Fibroblast of skin of right quadriceps (primary cell): ENCODE measurements at regions not wholly inside any gene's neighbourhood (a gene's known extent, or its start where the extent isn't known, plus 50 kb on each side); places are given as distances from the start of the nearest gene placed in this dataset.
"Not testable (repeated sequence)": the region's sequence is repeated elsewhere in the genome, so short reads cannot be mapped to it uniquely, and the experiment has no call there.

Source experiments
- DNase-seq: peaks from one replicate; pipeline ENCODE4 v3.0.0-alpha.2; 2013

- DNase-seq = no peak
Observed at GRCh38 chr6:122214605-122215318, 184.7 kb upstream of the HSF2 start.

- DNase-seq = no peak
Observed at GRCh38 chr6:122220254-122220653, 179.2 kb upstream of the HSF2 start.

- DNase-seq = no peak
Observed at GRCh38 chr6:122222761-122223160, 176.7 kb upstream of the HSF2 start.

GRCh38 chr6:122223251-122223650 lies 176.2 kb upstream of the HSF2 start:
- DNase-seq = no peak

DNA sequence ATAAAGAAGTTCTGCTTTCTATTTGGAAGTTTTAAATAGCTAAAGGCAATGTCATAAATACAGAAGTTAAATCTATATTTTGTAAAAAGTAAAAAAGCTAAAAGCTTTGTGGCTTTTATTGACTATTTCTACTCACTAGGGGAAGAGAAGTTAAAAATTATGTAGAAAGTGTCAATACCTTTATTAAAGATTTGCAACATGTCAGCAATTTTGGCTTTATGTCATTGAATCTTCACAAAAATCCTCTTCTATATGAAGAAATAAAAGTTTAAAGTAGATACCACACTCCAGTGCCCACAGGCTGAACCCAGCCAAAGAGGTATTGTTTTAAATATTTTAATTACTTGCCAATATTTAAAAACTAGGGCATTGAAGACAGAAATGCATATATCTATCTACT lies 160.6 kb upstream of the HSF2 start:
- no peak for DNase-seq

DNA sequence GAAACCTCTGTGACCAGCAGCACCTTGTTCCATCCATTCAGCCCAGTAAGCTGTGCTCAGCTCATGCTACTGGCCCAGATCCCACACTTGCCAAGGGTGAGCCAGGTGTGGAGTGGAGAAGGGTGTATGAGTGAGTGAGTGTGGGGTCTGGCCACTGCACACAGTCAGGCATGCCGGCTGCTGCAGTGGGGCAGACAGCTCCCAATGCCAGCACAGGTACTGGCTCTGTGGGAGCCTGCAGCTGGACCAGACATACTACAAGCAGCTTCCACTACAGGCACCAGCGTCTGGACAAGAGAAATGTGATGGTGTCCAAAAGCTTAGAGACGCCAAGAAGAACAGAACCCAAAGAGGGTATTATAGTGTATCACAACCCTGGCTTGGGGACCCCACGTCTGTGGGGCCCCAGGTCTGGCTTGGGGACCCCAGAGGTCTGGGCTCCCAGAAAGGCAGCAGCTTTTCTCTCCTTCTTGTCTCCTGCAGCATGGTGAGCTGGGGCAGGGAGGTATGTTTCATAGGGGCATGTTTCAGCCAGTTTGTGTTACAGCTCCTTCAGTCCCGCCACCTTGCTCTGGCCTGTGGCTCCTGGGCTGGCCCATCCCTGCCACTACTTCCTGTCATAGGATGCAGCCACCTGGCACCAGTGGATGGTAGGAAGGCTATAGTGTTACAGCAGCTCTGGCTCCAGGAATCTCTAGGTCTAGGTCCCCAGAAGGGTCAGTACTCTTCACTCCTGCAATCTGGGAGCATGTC lies 152.4 kb upstream of the HSF2 start:
- DNase-seq = no peak

DNA sequence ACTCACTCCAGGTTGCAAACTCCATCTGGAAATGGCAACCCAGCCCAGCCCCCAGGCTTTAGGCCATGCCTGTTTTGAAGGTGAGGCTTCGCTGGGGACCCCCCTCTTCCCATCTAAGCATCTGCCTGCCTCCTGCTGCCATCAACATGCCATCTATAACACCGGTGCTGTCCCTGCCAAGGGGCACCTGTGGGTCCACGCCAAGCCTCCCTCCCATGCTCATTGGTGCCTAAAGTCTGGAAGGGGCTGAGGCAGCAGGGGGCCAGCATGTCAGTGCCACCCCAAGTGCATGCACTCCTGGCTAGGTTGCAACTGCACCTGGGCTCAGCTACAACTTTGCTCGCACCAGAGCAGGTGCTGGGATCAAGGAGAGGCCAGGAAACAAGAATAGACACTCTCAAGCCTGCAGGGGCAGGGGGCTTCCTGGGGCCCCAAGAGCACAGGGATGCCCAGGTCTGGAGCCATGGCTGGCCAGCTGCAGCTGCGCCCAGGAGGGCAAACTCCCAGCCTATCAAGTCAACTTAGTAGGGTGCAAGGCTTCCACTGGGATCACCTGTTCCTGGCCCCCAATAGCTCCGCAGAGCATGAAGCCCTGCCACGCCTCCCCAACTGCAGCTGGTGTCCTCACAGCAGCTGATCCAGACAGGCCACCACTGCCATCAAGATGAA lies 151.3 kb upstream of the HSF2 start:
- DNase-seq = no peak

GRCh38 chr6:122248844-122249243 lies 150.6 kb upstream of the HSF2 start:
- DNase-seq = no peak

DNA sequence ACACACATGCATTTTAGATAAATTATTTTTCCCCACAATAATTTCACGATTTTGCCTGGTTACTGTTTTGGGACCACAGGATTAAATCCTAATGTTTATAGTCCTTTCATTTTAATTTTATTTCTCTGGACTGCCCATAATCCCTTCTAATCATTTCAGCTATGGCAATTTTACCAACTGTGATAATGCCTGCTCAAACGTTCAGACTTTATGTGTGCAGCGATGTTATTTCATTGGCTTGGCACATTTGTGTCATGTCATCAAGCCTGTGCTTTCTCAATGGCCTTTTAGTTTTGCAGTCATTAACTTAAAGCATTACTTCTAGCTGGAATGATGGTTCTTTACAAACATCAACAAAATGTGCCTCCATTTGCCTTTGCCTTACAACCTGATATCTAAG lies 140.6 kb upstream of the HSF2 start:
- no peak for DNase-seq

DNA sequence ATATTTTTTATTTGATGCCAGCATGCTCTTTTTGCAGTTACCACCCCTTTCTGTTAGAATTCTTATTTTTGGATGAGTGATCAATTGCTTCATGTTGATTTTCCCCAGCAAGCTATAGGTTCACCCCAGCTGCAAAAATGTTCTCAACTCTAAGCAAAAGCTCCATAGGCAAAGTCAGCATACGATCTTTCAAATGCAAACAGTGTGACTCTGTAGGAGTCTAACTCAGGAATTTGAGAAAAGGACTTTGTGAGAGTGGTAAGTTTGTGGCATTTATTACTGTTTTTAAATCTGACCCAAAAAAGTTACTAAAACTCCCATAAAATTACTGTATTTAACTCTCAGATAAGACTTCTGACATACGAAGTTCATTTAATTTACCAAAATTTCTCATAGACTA lies 134.9 kb upstream of the HSF2 start:
- DNase-seq = no peak

GRCh38 chr6:122265755-122266154 lies 133.7 kb upstream of the HSF2 start:
- DNase-seq = no peak

DNA sequence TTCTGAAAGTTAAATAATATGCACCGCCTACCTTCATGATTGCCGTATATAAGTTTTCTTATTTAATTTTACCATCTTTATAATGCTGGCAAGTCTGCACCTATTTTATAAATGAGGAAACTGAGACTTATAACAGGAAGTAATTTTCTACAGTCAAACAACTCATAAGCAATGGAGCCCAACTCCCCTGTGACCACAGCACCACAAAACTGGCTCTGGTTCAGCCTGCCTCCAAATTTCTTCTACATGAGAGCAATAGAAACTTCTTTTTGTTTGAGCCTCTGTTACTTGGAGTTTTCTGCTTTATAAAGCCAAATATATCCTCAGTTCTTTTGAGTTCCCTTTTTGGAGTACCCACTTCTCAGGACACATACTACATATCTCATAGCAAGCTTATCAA lies 131.1 kb upstream of the HSF2 start:
- no peak for DNase-seq

GRCh38 chr6:122276637-122277036 lies 122.8 kb upstream of the HSF2 start:
- no peak for DNase-seq

DNA sequence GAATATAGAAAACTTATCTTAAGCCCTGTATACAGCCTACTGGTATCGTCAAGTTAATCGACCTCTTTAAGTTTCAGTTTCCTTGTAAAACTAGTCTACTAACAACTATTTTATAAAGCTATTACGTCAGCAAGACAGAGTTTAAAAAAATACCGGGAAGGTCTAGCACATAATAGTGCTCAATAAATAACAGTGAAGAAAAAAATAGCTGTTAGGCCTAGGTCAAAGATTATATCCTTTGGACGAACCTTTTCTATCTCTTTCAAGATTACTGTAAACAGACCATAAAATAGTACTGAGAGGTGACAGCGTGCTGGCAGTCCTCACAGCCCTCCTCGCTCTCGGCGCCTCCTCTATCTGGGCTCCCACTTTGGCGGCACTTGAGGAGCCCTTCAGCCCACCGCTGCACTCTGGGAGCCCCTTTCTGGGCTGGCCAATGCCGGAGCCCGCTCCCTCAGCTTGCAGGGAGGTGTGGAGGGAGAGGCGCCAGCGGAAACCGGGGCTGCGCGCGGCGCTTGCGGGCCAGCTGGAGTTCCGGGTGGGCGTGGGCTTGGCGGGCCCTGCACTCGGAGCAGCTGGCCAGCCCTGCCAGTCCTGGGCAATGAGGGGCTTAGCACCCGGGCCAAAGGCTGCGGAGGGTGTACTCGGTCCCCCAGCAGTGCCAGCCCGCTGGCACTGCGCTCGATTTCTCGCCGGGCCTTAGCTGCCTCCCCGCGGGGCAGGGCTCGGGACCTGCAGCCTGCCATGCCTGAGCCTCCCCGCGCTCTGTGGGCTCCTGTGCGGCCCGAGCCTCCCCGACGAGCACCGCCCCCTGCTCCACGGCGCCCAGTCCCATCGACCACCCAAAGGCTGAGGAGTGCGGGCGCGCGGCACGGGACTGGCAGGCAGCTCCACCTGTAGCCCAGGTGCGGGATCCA lies 119.1 kb upstream of the HSF2 start:
- DNase-seq = not testable (repeated sequence)

- DNase-seq = no peak
Observed at GRCh38 chr6:122283884-122284283, 115.6 kb upstream of the HSF2 start.

- no peak for DNase-seq
Observed at GRCh38 chr6:122284848-122285247, 114.6 kb upstream of the HSF2 start.

DNA sequence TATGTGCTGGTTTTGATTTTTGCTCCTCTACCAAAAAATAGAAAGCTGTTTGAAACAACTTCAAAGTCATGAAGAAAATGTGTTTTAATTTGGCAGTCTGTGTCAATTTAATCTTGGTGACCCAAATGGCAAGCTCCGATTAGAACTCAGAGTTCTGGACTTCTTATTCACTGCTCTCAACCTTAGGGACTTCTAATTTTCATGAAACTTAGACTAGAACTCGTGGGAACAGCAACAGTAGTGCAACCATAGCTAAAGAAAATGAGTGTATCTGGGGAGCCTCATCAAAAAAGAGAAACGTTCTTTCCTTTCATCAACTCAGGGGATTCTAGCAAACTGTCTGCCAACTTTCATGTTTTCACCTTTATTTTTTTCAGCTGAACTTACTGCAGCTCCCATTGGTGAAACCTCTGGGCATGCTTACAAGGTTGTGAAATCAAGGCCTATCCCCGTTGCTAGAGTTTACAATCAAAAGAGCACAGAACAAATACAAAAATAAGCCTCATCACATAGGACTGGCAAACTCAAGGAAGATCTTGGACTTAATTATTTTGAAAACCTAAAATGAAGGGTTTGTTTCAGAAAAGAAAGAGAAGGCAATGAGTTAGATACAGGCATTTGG lies 114.0 kb upstream of the HSF2 start:
- DNase-seq = no peak

DNA sequence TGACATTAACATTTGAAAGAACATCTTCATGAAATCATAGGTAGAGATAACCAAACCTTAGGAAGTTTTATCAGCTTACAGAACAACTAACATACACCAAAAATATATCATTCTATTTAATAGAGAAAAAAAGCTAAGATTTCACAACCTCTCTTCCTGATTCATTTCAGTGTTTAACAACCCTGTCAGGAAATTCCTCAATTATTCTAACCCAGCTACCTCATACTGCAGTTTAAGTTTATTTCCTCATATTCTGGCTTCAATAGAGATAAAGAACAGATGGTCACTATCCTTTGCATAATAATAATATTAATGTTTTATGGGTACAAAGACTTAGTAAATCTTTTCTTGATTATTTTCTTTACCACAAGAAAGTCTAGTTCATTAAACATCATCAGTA lies 112.9 kb upstream of the HSF2 start:
- no peak for DNase-seq

GRCh38 chr6:122289762-122290539 lies 109.5 kb upstream of the HSF2 start:
- no peak for DNase-seq

- no peak for DNase-seq
Observed at GRCh38 chr6:122297010-122297409, 102.4 kb upstream of the HSF2 start.

- no peak for DNase-seq
Observed at GRCh38 chr6:122302067-122302466, 97.4 kb upstream of the HSF2 start.

DNA sequence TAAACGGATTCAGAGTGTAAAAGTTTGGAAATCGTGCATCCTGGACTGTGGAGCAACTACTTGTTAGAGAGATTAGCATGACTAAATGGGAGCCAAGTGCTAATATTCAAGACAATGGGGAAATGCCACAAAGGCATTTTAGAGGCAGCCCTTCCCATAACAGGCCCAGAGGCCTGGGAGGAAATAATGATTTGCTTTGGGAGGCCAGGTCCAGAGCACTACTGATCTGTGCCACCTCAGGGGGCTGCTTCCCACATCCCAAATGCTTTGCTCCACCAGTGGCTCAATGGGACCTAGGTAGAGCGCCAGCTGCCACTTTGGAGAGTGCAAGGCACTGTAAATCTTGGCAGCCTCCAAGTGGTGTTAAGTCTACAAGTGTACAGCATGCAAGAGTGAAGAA lies 91.9 kb upstream of the HSF2 start:
- no peak for DNase-seq
